Ascending aorta (tissue), 2 donors: ENCODE measurements at regions not wholly inside any gene's neighbourhood (a gene's known extent, or its start where the extent isn't known, plus 50 kb on each side); places are given as distances from the start of the nearest gene placed in this dataset.

Experiments
- DNase-seq, 2 donors: peaks; one replicate each; pipeline ENCODE4 v3.0.0-alpha.2; 2019; ENCODE audit warnings: low spot score in 2 of 2
- H3K27ac ChIP-seq, 2 donors: fragments of 200-600 bp; sonication (generic); one replicate each; pipeline ENCODE4 v1.5.1; 2016 to 2017; ENCODE audit warnings: mild to moderate bottlenecking in 1 of 2
- H3K27me3 ChIP-seq: fragments of 200-600 bp; sonication (generic); one replicate; pipeline ENCODE4 v1.5.1; 2017
- H3K36me3 ChIP-seq, 2 donors: fragments of 200-600 bp; sonication (generic); one replicate each; pipeline ENCODE4 v1.5.1; 2016
- H3K4me1 ChIP-seq, 2 donors: fragments of 200-600 bp; sonication (generic); one replicate each; pipeline ENCODE4 v1.5.1; 2016 to 2017; ENCODE audit warnings: mild to moderate bottlenecking in 1 of 2
- H3K4me3 ChIP-seq, 2 donors: fragments of 200-600 bp; sonication (generic); one replicate each; pipeline ENCODE4 v1.5.1; 2016 to 2017; ENCODE audit warnings: mild to moderate bottlenecking in 1 of 2
- H3K9me3 ChIP-seq, 2 donors: fragments of 200-600 bp; sonication (generic); one replicate each; pipeline ENCODE4 v1.5.1; 2016
- CTCF ChIP-seq, 3 experiments: fragments of 200-600 bp in 2 of 3; fragments of 450-650 bp in 1 of 3; sonication (generic) in 2 of 3; IDR thresholded peaks; one replicate each; pipeline ENCODE4 v1.5.1; 2016 to 2019; ENCODE audit warnings: antibody characterized with exemption in 3 of 3, mild to moderate bottlenecking in 1 of 3, moderate library complexity in 1 of 3
- intact Hi-C: fragments of 100-400 bp; cut with DNase I; formaldehyde crosslinking; loops from one replicate; pipeline ENCODE4 v1.15.1; 2023

- TF ChIP-seq CTCF (IDR thresholded peaks at IDR 0.05): no peak
- no peaks in the 10 kb centered on the region for H3K4me1 ChIP-seq
- no peak overlapping the region for H3K27ac ChIP-seq
Observed at GRCh38 chr5:22970491-22970890, 117.3 kb upstream of the CDH12 start.

GRCh38 chr5:22968386-22968785 lies 115.2 kb upstream of the CDH12 start:
- TF ChIP-seq CTCF (IDR thresholded peaks at IDR 0.05): no peak
- peaks cover 0 to 4% of the 10 kb centered on the region in 2 donors for H3K9me3 ChIP-seq
- H3K36me3 ChIP-seq: no peaks in the 10 kb centered on the region
- no peak for DNase-seq
- no peak overlapping the region for H3K4me3 ChIP-seq
- H3K27me3 ChIP-seq: no peaks in the 10 kb centered on the region
- intact Hi-C loops: no loop called here
- H3K27ac ChIP-seq: no peak overlapping the region
- no peaks in the 10 kb centered on the region for H3K4me1 ChIP-seq

More at GRCh38 chr5:22970491-22970890, 117.3 kb upstream of the CDH12 start:
- Histone ChIP-seq H3K4me3 (no peak overlapping the region), H3K36me3 (no peaks in the 10 kb centered on the region), H3K9me3 (peaks cover 0 to 4% of the 10 kb centered on the region in 2 donors), H3K27me3 (no peaks in the 10 kb centered on the region)
- intact Hi-C loops: no loop called here
- no peak for DNase-seq

GRCh38 chr5:22965960-22966359 lies 112.8 kb upstream of the CDH12 start:
- DNase-seq: no peak
- peaks cover 0 to 4% of the 10 kb centered on the region in 2 donors for H3K9me3 ChIP-seq
- H3K4me3 ChIP-seq: no peak overlapping the region
- intact Hi-C loops: no loop called here
- no peaks in the 10 kb centered on the region for H3K36me3 ChIP-seq
- H3K27ac ChIP-seq: no peak overlapping the region
- H3K27me3 ChIP-seq: no peaks in the 10 kb centered on the region
- H3K4me1 ChIP-seq: no peaks in the 10 kb centered on the region
- no peak for TF ChIP-seq CTCF (IDR thresholded peaks at IDR 0.05)

- DNase-seq: no peak
- no peak overlapping the region for H3K4me3 ChIP-seq
- TF ChIP-seq CTCF (IDR thresholded peaks at IDR 0.05): no peak
- H3K27ac ChIP-seq: no peak overlapping the region
- no peaks in the 10 kb centered on the region for H3K27me3 ChIP-seq
- intact Hi-C loops: no loop called here
- no peaks in the 10 kb centered on the region for H3K4me1 ChIP-seq
- H3K9me3 ChIP-seq: peaks cover 0 to 4% of the 10 kb centered on the region in 2 donors
- no peaks in the 10 kb centered on the region for H3K36me3 ChIP-seq
Observed at GRCh38 chr5:22964632-22965031, 111.5 kb upstream of the CDH12 start.

GRCh38 chr5:22958462-22959262 lies 105.5 kb upstream of the CDH12 start:
- intact Hi-C loops: no loop called here
- Histone ChIP-seq H3K9me3 (no peaks in the 10 kb centered on the region), H3K36me3 (no peaks in the 10 kb centered on the region), H3K27ac (no peak overlapping the region), H3K4me1 (no peaks in the 10 kb centered on the region), H3K4me3 (no peak overlapping the region), H3K27me3 (no peaks in the 10 kb centered on the region)
- DNase-seq: no peak
- no peak for TF ChIP-seq CTCF (IDR thresholded peaks at IDR 0.05)
